ENCODE measurements at regions not wholly inside any gene's neighbourhood (a gene's known extent, or its start where the extent isn't known, plus 50 kb on each side); places are given as distances from the start of the nearest gene placed in this dataset.

DNA sequence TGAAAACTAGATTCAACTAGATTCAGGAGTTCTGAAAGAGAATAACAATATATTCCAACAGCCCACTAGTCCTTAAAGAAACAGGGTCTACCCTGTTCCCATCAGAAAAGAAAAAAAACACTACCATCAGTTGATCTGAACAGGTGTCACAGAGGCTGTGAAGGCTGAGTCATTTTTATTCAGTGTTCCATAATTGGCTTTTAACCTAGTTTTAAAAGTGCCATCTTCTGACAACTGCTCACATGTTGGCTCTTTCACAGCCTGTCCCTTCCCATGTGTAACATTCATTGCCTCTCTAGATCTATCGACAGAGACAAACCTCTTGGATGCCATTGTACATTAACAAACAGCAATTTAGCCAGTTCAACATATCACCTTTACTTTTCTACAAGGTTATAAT, 243.7 kb downstream of the TBX15 start:
- H3K4me3 ChIP-seq (IDR thresholded peaks at IDR 0.05; ENCODE audit: insufficient read depth, low read depth, low read length): no peak overlapping the region
- H2AFZ ChIP-seq (ENCODE audit: low read depth): no peak overlapping the region
- H3K4me1 ChIP-seq (ENCODE audit: low read depth, poor library complexity, severe bottlenecking): no peaks in the 10 kb centered on the region
- no peak overlapping the region for H3K27ac ChIP-seq
- H3K4me2 ChIP-seq: no peak overlapping the region
- no peaks in the 10 kb centered on the region for H3K36me3 ChIP-seq (ENCODE audit: insufficient read depth)
- no peaks in the 10 kb centered on the region for H4K20me1 ChIP-seq (ENCODE audit: insufficient read depth)
- H3K79me2 ChIP-seq (ENCODE audit: insufficient read depth, low read depth): no peaks in the 10 kb centered on the region
- H3K27me3 ChIP-seq (ENCODE audit: insufficient read depth, low read depth): no peaks in the 10 kb centered on the region
- TF ChIP-seq, protein P1, sequence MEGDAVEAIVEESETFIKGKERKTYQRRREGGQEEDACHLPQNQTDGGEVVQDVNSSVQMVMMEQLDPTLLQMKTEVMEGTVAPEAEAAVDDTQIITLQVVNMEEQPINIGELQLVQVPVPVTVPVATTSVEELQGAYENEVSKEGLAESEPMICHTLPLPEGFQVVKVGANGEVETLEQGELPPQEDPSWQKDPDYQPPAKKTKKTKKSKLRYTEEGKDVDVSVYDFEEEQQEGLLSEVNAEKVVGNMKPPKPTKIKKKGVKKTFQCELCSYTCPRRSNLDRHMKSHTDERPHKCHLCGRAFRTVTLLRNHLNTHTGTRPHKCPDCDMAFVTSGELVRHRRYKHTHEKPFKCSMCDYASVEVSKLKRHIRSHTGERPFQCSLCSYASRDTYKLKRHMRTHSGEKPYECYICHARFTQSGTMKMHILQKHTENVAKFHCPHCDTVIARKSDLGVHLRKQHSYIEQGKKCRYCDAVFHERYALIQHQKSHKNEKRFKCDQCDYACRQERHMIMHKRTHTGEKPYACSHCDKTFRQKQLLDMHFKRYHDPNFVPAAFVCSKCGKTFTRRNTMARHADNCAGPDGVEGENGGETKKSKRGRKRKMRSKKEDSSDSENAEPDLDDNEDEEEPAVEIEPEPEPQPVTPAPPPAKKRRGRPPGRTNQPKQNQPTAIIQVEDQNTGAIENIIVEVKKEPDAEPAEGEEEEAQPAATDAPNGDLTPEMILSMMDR (conservative IDR thresholded peaks at IDR 0.05; ENCODE audit: low read depth, low read length): no peak
- no peak overlapping the region for H3K9ac ChIP-seq

DNA sequence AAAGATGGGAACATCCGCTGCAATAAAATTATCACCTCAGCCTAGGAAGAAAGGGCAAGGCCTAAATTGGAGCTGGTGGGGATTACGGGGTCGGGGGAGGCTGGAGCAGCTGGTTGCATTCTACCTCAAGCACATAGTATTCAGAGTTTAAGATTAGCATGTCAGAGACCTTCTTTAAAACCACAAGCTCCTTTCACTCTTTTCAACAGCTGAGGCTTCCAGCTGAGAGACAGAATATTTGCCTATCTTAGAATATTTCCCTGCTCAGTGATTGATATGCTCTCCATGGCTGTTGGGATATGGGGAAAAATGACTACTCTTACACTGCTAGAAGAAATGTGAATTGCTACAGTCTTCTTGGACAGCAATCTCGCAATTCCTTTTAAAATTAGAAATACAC, 248.6 kb downstream of the TBX15 start:
- Histone ChIP-seq H3K27ac (no peak overlapping the region), H3K27me3 (ENCODE audit: insufficient read depth, low read depth) (no peaks in the 10 kb centered on the region), H3K4me1 (ENCODE audit: low read depth, poor library complexity, severe bottlenecking) (no peaks in the 10 kb centered on the region), H3K4me2 (no peak overlapping the region), H3K79me2 (ENCODE audit: insufficient read depth, low read depth) (no peaks in the 10 kb centered on the region), H4K20me1 (ENCODE audit: insufficient read depth) (no peaks in the 10 kb centered on the region), H3K36me3 (ENCODE audit: insufficient read depth) (no peaks in the 10 kb centered on the region), H3K4me3 (IDR thresholded peaks at IDR 0.05; ENCODE audit: insufficient read depth, low read depth, low read length) (no peak overlapping the region), H3K9ac (no peak overlapping the region), H2AFZ (ENCODE audit: low read depth) (no peak overlapping the region)
- TF ChIP-seq, protein P1 (conservative IDR thresholded peaks at IDR 0.05; ENCODE audit: low read depth, low read length): no peak

DNA sequence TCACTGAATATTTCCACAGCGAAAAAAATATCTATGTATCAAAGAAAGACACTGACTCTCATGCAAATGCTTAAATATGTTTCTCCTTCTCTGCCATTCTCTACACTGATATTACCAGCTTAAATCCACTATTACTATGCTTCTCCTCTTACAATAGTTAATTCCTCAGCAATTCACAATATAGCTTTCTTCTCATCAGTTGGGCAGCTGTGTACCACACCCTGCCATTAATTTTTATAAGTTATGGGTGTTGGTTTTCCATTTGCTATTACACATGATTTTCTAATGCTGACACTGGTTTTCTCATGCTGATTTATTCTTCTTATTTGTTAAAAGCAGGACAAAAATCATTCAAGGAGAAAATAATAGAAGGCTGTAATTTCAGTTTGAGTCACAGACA, 251.8 kb downstream of the TBX15 start:
- Histone ChIP-seq H3K36me3 (ENCODE audit: insufficient read depth) (no peaks in the 10 kb centered on the region), H3K4me3 (IDR thresholded peaks at IDR 0.05; ENCODE audit: insufficient read depth, low read depth, low read length) (no peak overlapping the region), H3K4me2 (no peak overlapping the region), H3K79me2 (ENCODE audit: insufficient read depth, low read depth) (no peaks in the 10 kb centered on the region), H3K9ac (no peak overlapping the region), H2AFZ (ENCODE audit: low read depth) (no peak overlapping the region), H3K4me1 (ENCODE audit: low read depth, poor library complexity, severe bottlenecking) (no peaks in the 10 kb centered on the region), H3K27me3 (ENCODE audit: insufficient read depth, low read depth) (no peaks in the 10 kb centered on the region), H4K20me1 (ENCODE audit: insufficient read depth) (no peaks in the 10 kb centered on the region), H3K27ac (no peak overlapping the region)
- TF ChIP-seq, protein P1 (conservative IDR thresholded peaks at IDR 0.05; ENCODE audit: low read depth, low read length): no peak

DNA sequence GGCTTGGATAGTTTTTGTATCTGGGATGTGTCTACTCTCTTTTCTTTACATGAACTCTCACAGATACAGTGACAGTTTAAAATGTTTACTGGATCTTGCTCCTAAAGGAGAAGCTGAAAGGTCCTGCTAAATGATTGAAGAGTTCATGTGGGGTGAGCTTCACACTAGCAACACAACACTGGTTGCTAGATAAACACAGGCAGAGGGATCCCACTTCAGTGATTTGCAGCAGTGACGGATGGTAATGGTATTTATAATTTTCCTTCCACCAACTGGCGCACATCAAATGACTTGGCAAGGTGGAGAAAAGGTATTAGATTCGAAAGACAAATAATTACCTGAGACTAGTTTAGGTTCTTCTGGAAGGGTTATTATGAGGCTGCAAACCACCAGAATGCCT, 270.2 kb downstream of the TBX15 start:
- Histone ChIP-seq H4K20me1 (ENCODE audit: insufficient read depth) (no peaks in the 10 kb centered on the region), H3K4me2 (no peak overlapping the region), H3K36me3 (ENCODE audit: insufficient read depth) (no peaks in the 10 kb centered on the region)

More for the DNA sequence above, 270.2 kb downstream of the TBX15 start:
- no peak overlapping the region for H2AFZ ChIP-seq (ENCODE audit: low read depth)
- no peak overlapping the region for H3K9ac ChIP-seq
- TF ChIP-seq, protein P1 (conservative IDR thresholded peaks at IDR 0.05; ENCODE audit: low read depth, low read length): no peak
- no peaks in the 10 kb centered on the region for H3K27me3 ChIP-seq (ENCODE audit: insufficient read depth, low read depth)
- no peak overlapping the region for H3K4me3 ChIP-seq (IDR thresholded peaks at IDR 0.05; ENCODE audit: insufficient read depth, low read depth, low read length)
- no peak overlapping the region for H3K27ac ChIP-seq
- H3K4me1 ChIP-seq (ENCODE audit: low read depth, poor library complexity, severe bottlenecking): no peaks in the 10 kb centered on the region
- H3K79me2 ChIP-seq (ENCODE audit: insufficient read depth, low read depth): no peaks in the 10 kb centered on the region
